Gastrocnemius medialis (tissue), 4 donors: ENCODE measurements at regions not wholly inside any gene's neighbourhood (a gene's known extent, or its start where the extent isn't known, plus 50 kb on each side); places are given as distances from the start of the nearest gene placed in this dataset.
"Not testable (repeated sequence)": the region's sequence is repeated elsewhere in the genome, so short reads cannot be mapped to it uniquely, and the experiment has no call there.

Experiments used
- POLR2A ChIP-seq, 2 donors: fragments of 450-650 bp; IDR thresholded peaks; one replicate each; pipeline ENCODE4 v1.6.1; 2017; ENCODE audit warnings: antibody characterized with exemption in 2 of 2, mild to moderate bottlenecking in 2 of 2, moderate library complexity in 2 of 2
- TF ChIP-seq, protein P1 (sequence below), 5 experiments: fragments of 450-650 bp in 3 of 5; fragments of 200-600 bp in 2 of 5; sonication (generic) in 2 of 5; IDR thresholded peaks in 4 of 5; conservative IDR thresholded peaks in 1 of 5; 1 replicate in 4 of 5; 2 replicates in 1 of 5; pipeline ENCODE4 v1.5.1; 2016 to 2019; ENCODE audit warnings: antibody characterized with exemption in 5 of 5, mild to moderate bottlenecking in 3 of 5, moderate library complexity in 3 of 5

- TF ChIP-seq, protein P1, sequence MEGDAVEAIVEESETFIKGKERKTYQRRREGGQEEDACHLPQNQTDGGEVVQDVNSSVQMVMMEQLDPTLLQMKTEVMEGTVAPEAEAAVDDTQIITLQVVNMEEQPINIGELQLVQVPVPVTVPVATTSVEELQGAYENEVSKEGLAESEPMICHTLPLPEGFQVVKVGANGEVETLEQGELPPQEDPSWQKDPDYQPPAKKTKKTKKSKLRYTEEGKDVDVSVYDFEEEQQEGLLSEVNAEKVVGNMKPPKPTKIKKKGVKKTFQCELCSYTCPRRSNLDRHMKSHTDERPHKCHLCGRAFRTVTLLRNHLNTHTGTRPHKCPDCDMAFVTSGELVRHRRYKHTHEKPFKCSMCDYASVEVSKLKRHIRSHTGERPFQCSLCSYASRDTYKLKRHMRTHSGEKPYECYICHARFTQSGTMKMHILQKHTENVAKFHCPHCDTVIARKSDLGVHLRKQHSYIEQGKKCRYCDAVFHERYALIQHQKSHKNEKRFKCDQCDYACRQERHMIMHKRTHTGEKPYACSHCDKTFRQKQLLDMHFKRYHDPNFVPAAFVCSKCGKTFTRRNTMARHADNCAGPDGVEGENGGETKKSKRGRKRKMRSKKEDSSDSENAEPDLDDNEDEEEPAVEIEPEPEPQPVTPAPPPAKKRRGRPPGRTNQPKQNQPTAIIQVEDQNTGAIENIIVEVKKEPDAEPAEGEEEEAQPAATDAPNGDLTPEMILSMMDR (IDR thresholded peaks at IDR 0.05 in 4 of 5, conservative IDR thresholded peaks at IDR 0.05 in 1 of 5), result not testable (repeated sequence)
- not testable (repeated sequence) for TF ChIP-seq POLR2A (IDR thresholded peaks at IDR 0.05)
Observed at GRCh38 chr3:31115531-31115930, 221.1 kb upstream of the GADL1 start.
